T-helper 9 cell (primary cell): ENCODE measurements at regions not wholly inside any gene's neighbourhood (a gene's known extent, or its start where the extent isn't known, plus 50 kb on each side); places are given as distances from the start of the nearest gene placed in this dataset.

Experiments used
- DNase-seq: peaks from one replicate; pipeline ENCODE4 v3.0.0-alpha.2; 2020

DNA sequence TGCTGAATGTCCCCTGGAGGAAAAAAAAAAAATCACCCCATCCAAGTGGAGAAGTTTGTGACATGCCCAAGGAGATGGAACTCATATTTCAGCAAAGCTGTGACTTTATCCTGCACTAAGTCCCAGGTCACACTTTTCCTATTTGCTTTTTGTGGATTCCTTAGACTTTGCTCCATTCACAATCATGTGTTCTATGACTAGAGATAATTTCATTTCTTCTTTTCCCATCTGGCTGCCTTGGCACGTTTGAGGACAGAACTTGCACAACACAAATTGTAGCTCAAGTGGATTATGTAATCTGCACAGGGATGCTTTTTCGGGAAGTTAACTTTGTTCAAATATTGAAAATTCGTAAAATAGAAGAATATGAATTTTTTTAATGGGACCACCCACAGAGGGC is 100.7 kb upstream of the PTPN1 start:
- DNase-seq, result no peak

GRCh38 chr20:50410343-50410742 is 99.8 kb upstream of the PTPN1 start:
- no peak for DNase-seq

DNA sequence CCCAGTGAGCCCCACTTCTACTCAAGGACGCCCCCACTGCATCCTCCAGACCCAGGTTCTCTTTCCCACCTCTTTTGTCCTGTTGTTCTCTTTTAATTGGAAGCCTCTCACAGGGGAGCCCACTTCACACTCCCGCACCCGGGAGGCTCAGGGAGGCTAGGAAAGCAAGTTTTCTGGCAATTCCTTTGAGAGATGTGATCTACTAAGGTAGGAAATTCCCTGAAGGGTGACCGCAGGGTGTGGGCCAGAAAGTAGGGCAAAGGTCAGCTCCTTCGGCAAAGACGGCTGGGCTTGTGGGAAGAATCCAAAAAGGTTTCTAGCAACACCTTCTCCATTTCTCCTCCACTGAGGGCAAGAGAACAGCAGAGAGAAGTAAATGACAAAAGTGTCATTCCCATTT is 98.1 kb upstream of the PTPN1 start:
- no peak for DNase-seq

DNA sequence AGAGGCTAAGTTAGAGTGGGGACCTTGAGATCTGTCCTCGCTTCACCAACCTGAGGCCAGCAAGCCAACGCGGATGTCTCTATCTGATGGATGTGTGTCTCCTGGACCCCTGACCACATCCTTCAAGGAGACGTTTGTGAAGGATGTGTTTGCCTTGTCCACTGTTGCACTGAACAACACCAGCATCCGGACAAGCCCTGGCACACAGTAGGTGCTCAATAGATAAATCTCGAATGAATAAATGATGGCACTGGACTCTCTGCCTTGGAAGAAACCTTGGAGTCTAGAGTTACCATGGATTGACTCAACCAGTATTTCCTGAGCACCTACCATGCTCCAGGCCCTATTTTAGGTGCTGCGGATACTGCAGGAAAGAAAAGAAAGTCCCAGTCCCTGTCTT is 97.7 kb upstream of the PTPN1 start:
- DNase-seq, result no peak

- no peak for DNase-seq
These were observed 97.1 kb upstream of the PTPN1 start for GRCh38 chr20:50413088-50413500.

GRCh38 chr20:50415021-50415515 is 95.1 kb upstream of the PTPN1 start:
- no peak for DNase-seq

DNA sequence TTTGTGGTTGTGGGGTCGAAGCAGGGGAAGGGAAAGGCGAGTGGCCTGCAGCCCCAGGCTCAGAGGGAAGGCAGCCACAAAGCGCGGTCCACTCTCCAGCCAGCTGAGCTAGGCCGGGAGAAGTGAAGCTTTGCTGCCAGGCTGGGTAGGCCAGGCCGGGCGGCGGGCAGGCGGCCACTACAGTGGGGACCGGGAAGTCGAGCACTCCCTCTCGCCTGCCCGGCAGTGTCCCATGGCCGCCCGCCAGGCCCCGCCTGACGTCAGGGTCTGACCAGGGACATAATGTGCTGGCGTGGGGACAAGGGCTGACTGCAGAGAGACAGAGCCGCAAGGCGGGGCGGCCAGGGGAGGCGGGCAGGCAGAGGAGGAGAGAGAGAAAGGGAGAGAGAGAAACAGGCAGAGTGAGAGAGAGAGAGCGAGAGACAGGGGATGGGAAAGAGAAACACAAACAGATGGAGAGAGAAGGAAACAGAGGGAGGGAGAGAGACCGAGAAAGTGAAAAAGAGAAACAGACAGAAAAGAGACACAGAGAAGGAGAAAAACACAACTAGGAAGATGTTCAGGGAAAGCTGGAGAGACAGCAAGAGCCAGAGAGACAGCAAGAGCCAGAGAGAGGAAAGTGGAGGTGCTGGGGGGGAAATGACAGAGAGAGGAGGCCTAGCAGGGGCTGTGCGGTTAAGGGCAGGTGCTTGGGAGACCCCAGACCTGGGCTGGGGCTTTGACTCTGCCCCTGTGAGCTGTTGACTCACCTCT is 94.5 kb upstream of the PTPN1 start:
- DNase-seq, result no peak

DNA sequence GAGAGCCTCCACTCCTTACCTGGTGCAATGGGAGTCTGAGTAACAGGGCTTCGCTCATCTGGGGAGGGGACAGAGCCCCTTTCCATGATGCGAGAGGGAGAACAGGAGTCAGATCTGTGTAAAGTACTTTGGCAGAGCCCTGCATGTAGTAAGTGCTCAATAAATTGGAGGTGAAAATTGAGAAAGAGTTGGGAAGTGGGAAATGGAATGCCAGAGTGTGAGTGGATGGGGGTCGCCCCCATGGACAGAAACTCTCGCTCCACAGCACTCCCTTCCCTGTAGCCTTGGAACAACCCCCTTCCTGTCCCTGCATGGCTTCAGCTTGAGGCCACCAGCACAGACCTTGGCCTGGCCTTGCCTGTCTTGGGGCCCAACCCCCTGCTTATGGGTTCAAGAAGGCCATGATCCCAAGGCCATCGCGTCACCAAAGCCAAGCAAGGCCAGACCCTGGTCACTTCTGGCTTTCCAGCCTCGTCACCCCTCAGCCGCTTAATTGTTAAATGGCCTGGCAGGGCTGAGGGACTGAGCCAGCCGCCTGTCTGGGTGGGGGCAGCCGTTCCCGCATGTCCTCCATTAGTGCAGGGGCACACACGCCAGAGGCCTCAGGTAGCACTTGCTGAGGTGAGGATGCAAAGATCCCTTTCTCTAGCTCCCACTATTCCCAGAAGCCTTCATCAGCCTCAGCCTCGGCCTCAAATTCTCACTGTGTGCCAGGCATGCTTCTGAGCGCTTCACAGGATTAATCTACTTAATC is 93.7 kb upstream of the PTPN1 start:
- DNase-seq, result no peak

DNA sequence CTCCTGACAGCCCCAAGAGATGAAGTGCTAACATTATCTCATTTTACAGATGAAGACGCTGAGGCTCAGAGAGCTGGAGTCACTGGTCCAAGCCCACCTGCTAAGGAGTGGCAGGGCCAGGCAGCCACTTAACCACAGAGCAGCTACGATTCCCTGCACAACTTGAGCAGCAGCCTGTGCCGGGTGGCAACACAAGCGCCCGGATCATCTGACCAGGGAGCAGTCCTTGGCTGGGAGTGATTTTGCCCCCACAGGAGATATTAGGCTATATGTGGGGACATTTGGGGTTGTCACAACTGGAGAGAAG is 93.2 kb upstream of the PTPN1 start:
- DNase-seq, result no peak

- no peak for DNase-seq
These were observed 92.5 kb upstream of the PTPN1 start for GRCh38 chr20:50417484-50418235.

DNA sequence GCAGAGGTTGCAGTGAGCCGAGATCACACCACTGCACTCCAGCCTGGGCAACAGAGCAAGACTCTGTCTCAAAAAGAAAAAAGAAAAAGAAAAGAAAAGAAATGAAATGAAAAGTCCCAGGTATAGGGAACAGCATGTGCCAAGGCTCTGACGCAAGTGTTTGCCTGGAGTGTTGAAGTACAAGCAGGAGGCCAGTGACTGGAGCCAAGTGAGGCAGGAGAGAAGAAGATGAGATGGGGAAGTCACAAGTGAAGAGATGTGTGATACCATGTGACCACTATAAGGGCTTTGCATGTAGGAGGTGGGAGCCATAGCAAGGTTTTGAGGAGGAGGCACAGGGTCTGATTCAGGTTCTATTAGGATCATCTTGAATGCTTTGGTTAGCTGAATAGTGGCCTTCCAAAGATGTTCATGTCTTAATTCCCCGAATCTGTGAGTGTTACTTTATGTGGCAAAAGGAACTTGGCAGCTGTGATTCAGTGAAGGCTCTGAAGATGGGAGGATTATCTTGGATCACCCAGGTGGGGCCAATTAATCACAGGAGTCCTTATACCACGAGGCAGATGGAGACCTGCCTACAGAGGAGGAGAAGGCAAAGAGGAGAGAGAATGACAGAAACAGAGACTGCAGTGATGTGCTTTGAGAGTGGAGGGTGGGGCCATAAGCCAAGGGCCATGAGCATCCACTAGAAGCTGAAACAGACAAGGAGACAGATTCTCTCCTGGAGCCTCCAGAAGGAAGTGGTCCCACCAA is 91.1 kb upstream of the PTPN1 start:
- no peak for DNase-seq

DNA sequence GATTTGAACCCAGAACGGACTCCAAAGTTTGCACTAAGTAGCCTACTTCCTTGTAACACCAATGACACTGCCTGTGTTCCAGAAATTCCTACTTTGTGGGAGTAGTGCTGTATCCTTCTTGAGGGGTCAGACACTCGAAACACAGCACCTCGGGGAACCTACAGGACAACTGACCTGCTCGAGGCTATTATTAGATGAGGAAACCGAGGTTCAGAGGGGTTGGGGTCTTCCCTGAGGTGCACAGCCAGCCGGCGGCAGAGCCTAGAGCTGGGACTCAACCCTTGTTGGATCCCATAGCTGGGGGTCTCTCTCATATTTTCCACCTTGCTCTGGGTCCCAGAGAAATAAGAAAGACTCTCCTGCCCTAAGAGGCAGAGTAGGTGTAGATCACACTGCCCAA is 89.8 kb upstream of the PTPN1 start:
- no peak for DNase-seq

- no peak for DNase-seq
These were observed 88.5 kb upstream of the PTPN1 start for GRCh38 chr20:50421356-50422340.

GRCh38 chr20:50423758-50424157 is 86.4 kb upstream of the PTPN1 start:
- no peak for DNase-seq

DNA sequence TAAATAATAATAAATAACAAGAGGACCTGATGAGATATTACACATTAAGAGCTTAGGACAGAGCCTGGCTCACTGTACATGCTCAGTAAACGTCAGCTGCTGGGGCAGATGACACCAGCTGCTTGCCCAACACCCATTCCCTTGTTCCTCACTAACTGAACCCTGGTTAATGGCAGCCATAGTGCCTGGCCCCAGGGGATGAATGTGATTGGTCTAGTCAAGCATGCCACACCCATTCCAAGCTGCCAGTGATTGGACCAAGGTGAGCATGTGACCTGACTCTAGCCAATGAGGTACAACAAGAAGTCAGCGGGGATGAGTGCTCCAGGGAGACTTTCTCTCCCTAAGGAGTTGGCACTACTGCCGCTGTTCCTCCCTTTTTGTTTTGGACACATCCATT is 85.1 kb upstream of the PTPN1 start:
- no peak for DNase-seq

GRCh38 chr20:50426866-50427718 is 83.1 kb upstream of the PTPN1 start:
- no peak for DNase-seq

DNA sequence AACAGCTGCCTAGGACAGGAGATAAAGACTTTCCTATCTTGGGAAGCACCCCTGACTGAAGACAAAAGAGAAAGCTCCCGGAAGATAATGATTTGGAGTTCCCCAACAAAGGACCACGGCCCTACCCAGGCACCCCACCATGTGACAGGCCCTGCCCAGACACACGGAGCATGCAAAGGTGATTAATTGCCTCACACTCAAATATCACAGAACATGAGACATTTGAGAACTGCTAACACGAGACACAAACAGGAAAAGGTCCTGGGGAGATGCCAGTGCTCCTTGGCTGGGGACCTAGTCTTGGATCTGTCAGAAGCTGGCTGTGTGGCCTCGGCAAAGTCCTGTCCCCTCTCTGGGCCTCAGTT is 82.5 kb upstream of the PTPN1 start:
- no peak for DNase-seq

GRCh38 chr20:50428097-50428828 is 81.9 kb upstream of the PTPN1 start:
- no peak for DNase-seq

- DNase-seq, result no peak
These were observed 80.8 kb upstream of the PTPN1 start for GRCh38 chr20:50429412-50429811.

DNA sequence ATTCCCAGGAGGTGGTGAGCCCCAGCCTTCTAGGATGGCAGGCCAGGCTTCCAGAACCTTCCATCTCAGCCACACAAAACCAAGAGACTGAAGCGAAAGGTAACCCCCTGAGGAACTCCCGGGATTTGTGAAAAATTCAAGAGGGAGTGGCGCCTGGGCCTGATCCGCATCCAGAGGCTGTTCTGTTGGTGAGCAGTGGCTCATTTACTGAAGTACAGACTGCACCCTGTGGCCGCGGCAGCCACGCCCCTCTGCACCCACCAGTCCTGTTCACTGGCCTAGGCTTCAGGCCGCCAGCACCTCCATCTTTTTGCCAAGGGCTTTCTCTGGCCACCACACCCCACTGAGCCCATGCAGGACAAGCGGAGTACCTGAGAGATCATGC is 79.1 kb upstream of the PTPN1 start:
- DNase-seq, result no peak
